ENCODE measurements at regions not wholly inside any gene's neighbourhood (a gene's known extent, or its start where the extent isn't known, plus 50 kb on each side); places are given as distances from the start of the nearest gene placed in this dataset.

DNA sequence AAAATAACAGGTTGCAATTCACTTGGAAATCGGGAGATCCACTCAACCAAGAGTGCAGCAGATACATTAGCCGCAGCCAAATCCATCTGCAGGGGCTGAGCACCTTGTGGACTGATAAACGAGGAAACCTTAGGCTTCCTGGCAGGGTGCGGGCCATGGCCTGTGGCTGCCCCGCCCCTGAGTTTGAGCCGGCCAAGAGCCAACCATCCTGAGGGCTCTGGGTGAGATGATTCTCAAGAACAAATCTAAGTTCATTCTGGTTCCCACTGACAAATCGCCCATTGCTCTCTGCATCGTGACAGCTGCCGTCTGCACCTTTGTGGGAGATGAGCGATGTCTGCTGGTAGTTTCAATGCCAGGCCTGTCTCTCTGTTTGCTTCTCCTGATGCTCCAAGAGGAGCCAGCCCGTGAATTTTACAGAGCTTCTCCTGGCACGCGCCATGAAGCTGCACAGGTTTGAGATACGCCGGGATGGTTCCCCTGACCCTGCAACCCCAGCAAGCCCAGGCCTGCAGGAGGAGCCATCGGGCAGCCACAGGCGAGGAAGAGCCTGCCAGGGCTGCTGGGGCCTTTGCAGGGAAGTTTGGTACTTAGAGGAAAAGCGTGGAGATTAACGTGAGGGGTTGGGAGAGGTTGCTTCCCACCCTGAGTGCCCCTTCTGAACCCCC, 154.0 kb downstream of the OLFM1 start:
- Histone ChIP-seq H3K9me3 (ENCODE audit: control insufficient read depth, insufficient read depth, low read depth, low read length) (no peaks in the 10 kb centered on the region), H3K27ac (ENCODE audit: low read depth, low read length) (no peak overlapping the region), H3K9ac (ENCODE audit: low read length) (no peak overlapping the region), H3K4me3 (ENCODE audit: low read depth, low read length) (no peak overlapping the region), H3K4me1 (ENCODE audit: control insufficient read depth, insufficient read depth, low read length) (peaks cover 7% of the 10 kb centered on the region; the same call in 1 of the 2 replicates), H3K36me3 (ENCODE audit: control insufficient read depth, insufficient read depth, low read length) (no peaks in the 10 kb centered on the region), H3K27me3 (ENCODE audit: control insufficient read depth, insufficient read depth, low read length) (no peaks in the 10 kb centered on the region)

DNA sequence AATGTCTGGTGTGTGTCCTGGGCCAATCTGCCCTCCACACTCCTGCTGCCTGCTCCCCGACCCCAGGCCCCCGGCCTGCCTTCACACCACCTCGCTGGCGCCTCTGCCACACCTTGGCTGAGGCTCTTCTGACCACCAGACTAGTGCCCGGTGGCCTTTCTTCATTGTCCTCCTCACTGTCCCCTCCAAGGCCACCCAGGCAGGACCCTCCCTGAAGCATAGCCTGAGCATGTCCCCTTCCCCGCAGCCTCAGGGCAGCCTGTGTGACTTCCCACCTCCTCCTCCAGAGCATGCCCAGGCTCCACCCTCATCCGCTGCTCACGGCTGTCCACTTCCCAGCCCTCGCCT, 154.6 kb downstream of the OLFM1 start:
- H3K36me3 ChIP-seq (ENCODE audit: control insufficient read depth, insufficient read depth, low read length), result no peaks in the 10 kb centered on the region
- no peak overlapping the region for H3K27ac ChIP-seq (ENCODE audit: low read depth, low read length)
- no peak overlapping the region for H3K9ac ChIP-seq (ENCODE audit: low read length)
- no peaks in the 10 kb centered on the region for H3K27me3 ChIP-seq (ENCODE audit: control insufficient read depth, insufficient read depth, low read length)
- H3K4me3 ChIP-seq (ENCODE audit: low read depth, low read length), result no peak overlapping the region
- peaks cover 7% of the 10 kb centered on the region; the same call in 1 of the 2 replicates for H3K4me1 ChIP-seq (ENCODE audit: control insufficient read depth, insufficient read depth, low read length)
- no peaks in the 10 kb centered on the region for H3K9me3 ChIP-seq (ENCODE audit: control insufficient read depth, insufficient read depth, low read depth, low read length)

DNA sequence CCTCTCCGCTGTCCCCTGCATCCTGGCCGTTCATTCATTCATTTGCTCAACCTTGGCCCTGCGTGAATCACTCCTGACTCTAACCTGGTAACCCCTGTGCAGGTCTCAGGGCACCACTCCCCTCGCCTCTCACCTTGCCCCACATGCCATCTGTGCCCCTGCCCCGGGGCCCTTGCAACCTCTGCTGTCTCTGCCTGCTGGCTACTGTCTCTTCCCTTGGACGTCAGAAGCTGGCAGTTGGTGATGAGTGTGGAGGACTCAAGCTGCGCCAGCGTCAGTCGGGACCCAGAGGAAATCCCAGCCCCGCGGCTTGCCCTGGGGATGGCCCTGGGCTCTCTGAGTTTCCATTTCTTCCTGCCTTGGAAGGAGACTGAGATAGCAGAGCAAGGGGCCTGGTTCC, 154.9 kb downstream of the OLFM1 start:
- H3K9me3 ChIP-seq (ENCODE audit: control insufficient read depth, insufficient read depth, low read depth, low read length), result no peaks in the 10 kb centered on the region
- peaks cover 7% of the 10 kb centered on the region; the same call in 1 of the 2 replicates for H3K4me1 ChIP-seq (ENCODE audit: control insufficient read depth, insufficient read depth, low read length)
- no peak overlapping the region for H3K27ac ChIP-seq (ENCODE audit: low read depth, low read length)
- no peak overlapping the region for H3K4me3 ChIP-seq (ENCODE audit: low read depth, low read length)
- no peak overlapping the region for H3K9ac ChIP-seq (ENCODE audit: low read length)
- no peaks in the 10 kb centered on the region for H3K36me3 ChIP-seq (ENCODE audit: control insufficient read depth, insufficient read depth, low read length)
- H3K27me3 ChIP-seq (ENCODE audit: control insufficient read depth, insufficient read depth, low read length), result no peaks in the 10 kb centered on the region

DNA sequence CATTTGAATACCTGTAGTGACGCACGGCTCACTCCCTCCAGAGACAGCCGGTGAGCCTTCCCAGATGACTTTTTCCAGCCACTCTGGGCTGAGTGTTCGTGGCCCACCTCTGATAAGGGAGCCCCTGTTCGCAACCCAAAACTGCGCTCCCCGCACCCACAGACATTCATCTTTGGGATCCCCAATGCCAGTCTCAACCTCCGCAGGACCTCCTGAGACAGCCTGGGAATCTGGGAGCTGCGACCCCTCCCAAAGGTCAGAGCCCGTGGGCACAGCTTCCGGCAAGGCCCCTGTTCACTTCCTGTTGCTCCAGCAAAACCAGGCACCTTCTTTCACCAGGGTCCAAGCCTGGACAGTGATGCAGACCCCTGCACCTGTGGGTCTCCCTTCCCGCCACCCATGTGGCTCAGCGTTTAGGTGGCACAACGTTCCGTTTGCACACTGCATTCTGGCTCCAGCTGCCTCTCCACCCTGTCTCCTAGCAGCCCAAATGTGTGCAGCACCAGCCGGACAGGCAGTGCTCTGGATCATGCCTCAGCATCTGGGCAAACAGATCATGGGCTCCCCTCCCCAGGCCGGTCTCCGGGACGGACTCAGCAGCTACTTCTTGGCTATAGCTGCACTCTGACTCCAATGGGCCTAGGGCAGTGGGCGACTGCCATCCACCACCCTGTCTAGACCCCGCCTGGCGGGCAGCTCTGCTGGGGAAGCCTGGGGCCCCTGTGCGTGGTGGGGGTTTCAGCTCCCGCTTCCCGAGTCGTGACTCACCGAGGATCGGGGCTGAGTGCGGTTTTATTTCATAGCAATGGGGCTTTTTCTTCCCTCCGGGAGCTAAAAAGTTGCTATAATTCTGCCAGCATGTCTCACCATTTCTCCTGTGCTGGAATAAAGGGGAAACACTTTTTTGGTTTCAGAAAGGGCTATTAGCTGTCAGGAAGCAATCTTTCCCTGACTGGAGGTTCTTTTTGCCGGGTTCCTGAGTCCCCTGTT, 156.0 kb downstream of the OLFM1 start:
- no peaks in the 10 kb centered on the region for H3K9me3 ChIP-seq (ENCODE audit: control insufficient read depth, insufficient read depth, low read depth, low read length)
- no peaks in the 10 kb centered on the region for H3K36me3 ChIP-seq (ENCODE audit: control insufficient read depth, insufficient read depth, low read length)
- no peak overlapping the region for H3K9ac ChIP-seq (ENCODE audit: low read length)
- H3K4me3 ChIP-seq (ENCODE audit: low read depth, low read length), result no peak overlapping the region
- H3K4me1 ChIP-seq (ENCODE audit: control insufficient read depth, insufficient read depth, low read length), result peaks cover 7% of the 10 kb centered on the region; the same call in 1 of the 2 replicates
- H3K27me3 ChIP-seq (ENCODE audit: control insufficient read depth, insufficient read depth, low read length), result no peaks in the 10 kb centered on the region
- no peak overlapping the region for H3K27ac ChIP-seq (ENCODE audit: low read depth, low read length)

DNA sequence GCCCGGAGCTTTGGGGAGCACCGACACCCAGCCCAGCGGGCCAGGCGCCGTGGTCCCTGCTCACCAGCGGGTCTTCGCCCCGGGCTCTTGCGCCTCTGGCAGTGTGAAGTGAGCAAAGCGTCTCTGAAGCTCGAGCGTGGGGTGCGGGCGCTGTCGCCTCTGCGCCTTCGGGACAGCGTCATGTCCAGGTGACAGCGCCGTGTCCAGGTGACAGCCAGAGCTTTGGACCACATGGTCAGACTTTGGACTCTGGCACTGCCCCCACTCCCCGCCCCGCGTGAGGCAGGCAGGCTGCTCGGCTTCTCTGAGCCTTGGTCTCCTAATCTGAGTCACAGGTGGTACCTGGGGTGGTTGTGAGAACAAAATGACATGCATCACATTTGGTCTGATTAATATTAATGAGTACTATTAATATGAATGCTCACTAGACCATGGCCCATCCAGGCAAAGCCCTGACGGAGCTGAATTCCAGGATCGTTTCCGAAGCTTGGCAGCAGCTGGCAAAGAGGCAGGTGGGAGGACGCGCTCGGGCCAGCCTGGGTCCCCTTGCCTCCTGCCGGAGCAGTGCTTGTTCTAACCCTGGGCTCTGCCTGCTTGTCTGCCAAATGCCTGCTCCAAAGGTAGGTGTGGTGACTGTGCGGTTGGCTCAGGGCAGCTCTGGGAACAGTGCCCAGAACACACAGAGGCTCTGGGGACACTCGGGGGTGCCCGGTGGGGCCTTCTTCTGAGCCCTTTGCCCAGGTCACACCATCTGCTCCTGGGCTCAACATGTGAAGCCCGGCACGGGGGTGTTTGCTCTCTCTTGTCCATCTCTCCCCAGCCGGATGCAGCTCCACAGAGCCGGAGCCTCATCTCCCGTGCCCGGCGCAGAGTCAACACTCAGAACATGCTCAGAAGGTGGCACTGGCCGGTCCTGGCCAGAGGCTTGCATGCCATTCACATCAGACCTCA, 157.1 kb downstream of the OLFM1 start:
- H3K9me3 ChIP-seq (ENCODE audit: control insufficient read depth, insufficient read depth, low read depth, low read length), result no peaks in the 10 kb centered on the region
- no peak overlapping the region for H3K9ac ChIP-seq (ENCODE audit: low read length)
- no peaks in the 10 kb centered on the region for H3K36me3 ChIP-seq (ENCODE audit: control insufficient read depth, insufficient read depth, low read length)
- H3K27me3 ChIP-seq (ENCODE audit: control insufficient read depth, insufficient read depth, low read length), result no peaks in the 10 kb centered on the region
- H3K27ac ChIP-seq (ENCODE audit: low read depth, low read length), result no peak overlapping the region
- H3K4me3 ChIP-seq (ENCODE audit: low read depth, low read length), result no peak overlapping the region
- peaks cover 7% of the 10 kb centered on the region; the same call in 1 of the 2 replicates for H3K4me1 ChIP-seq (ENCODE audit: control insufficient read depth, insufficient read depth, low read length)

DNA sequence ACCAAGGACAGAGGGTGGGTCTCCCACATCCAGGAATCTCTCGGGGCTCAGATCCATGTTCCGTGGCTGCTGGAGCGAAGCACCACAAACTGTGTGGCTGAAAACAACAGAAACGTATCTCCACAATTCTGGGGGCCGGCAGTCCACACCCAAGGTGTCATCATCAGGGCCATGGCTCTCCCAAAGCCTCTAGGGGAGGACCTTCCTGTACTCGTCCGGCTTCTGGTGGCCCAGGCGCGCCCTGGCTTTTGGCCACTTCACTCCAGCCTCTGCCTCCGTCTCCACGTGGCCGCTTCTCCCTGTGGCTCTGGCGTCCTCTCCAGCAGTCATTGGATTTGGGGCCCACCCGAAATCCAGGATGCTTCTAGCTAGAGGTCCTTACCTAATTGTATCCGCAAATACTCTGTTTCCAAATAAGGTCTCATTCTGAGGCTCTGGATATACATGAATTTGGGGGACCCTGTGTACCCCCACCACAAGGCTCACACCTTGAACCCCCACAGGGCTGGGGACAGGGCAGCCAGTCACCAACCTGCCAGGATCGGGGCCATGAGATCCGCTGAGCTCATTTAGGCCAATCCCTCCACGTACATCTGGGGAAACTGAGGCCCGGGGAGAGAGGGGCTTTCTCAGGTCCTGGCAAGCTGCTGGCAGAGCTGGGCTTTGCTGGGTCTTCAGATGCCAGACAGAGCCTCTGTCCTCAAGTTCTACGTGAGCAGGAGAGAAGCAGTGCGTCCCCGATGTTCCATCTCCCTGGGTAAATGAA, 158.2 kb downstream of the OLFM1 start:
- H3K9ac ChIP-seq (ENCODE audit: low read length), result no peak overlapping the region
- H3K4me1 ChIP-seq (ENCODE audit: control insufficient read depth, insufficient read depth, low read length), result peaks cover 7% of the 10 kb centered on the region; the same call in 1 of the 2 replicates
- H3K27me3 ChIP-seq (ENCODE audit: control insufficient read depth, insufficient read depth, low read length), result no peaks in the 10 kb centered on the region
- H3K36me3 ChIP-seq (ENCODE audit: control insufficient read depth, insufficient read depth, low read length), result no peaks in the 10 kb centered on the region
- no peak overlapping the region for H3K4me3 ChIP-seq (ENCODE audit: low read depth, low read length)
- H3K27ac ChIP-seq (ENCODE audit: low read depth, low read length), result no peak overlapping the region
- no peaks in the 10 kb centered on the region for H3K9me3 ChIP-seq (ENCODE audit: control insufficient read depth, insufficient read depth, low read depth, low read length)

DNA sequence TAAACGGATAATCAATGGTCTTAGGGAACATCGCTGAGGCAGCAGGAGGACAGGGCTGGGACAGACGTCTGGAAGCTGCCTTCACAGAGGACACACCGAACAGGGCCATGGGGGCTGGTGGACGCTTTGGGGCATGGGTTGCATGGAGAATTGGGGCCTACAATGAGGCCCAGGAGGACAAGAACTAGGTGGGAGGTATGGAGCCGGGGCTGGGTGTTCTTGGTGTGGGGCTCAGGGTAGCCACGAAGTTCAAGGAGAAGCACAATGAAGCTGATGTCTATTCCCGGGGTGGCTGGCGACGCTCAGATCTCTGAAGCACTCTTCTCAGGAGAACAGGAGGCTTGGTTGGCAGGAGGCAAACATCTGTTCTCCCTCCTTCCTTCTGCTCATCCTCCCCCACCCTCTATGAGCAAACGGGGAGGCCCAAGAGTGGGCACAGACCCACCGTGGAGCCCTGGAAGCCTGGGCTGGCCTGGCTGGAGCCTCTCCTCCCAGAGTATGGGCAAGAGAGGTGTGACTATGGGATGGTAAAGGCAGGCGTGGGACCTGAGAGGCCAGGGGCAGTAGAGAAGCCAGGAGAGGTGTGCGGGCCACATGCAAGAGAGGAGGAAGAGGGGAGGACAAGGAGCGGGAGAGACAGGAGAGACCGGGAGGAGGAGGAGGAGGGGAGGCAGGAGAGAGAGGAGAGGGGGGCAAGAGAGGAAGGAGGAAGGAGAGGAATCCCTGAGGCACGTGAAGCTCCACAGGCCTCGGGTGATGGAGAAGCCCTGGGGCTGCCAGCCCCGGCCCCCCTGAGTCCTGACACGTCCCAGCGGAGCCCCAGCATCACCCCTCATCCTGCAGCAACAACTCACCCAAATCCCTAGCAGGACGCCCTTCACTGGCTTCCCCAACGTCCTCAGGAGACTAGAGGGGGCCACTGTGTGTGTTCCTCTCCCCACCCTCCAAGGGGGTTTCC, 159.1 kb downstream of the OLFM1 start:
- Histone ChIP-seq H3K27me3 (ENCODE audit: control insufficient read depth, insufficient read depth, low read length) (no peaks in the 10 kb centered on the region), H3K36me3 (ENCODE audit: control insufficient read depth, insufficient read depth, low read length) (no peaks in the 10 kb centered on the region), H3K9me3 (ENCODE audit: control insufficient read depth, insufficient read depth, low read depth, low read length) (no peaks in the 10 kb centered on the region), H3K9ac (ENCODE audit: low read length) (no peak overlapping the region), H3K27ac (ENCODE audit: low read depth, low read length) (no peak overlapping the region), H3K4me1 (ENCODE audit: control insufficient read depth, insufficient read depth, low read length) (peaks cover 7% of the 10 kb centered on the region; the same call in 1 of the 2 replicates), H3K4me3 (ENCODE audit: low read depth, low read length) (no peak overlapping the region)

DNA sequence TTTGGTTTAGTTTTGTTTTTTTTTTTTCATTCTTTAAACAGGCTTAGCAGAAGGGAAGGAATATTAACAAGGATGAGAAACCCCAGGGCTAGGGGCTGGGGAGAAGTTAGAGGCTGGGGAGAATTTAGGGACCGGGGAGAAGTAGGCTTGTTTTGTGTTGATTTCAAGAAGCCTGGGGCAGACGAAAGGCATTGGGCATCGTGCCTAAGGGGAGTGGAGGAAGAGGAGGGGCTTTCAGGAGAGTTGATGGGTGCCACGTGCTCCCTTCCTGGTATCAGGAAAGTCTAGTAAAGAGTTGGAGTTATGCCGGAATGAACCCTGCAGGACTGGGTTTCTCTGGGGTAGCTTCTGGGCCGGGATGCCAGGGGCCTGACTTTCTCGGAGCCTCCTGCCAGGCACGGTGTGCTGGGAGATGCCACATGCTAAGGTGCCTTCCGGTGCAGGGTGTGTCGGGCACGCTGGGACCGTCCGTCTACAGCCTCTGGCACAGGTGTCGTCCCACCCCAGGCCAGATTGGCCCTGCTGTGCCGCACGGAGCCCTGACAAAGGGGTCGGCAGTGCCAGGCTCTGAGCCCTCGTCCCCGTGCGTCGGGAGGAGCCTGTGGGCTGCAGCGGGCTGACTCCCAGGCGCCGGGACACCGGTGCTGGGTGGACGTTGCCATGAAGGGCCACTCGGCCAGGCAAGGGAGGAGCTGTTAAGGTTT, 159.9 kb downstream of the OLFM1 start:
- Histone ChIP-seq H3K27me3 (ENCODE audit: control insufficient read depth, insufficient read depth, low read length) (no peaks in the 10 kb centered on the region), H3K36me3 (ENCODE audit: control insufficient read depth, insufficient read depth, low read length) (no peaks in the 10 kb centered on the region), H3K4me1 (ENCODE audit: control insufficient read depth, insufficient read depth, low read length) (peaks cover under 1% of the 10 kb centered on the region; the same call in 1 of the 2 replicates), H3K4me3 (ENCODE audit: low read depth, low read length) (no peak overlapping the region), H3K9ac (ENCODE audit: low read length) (no peak overlapping the region), H3K27ac (ENCODE audit: low read depth, low read length) (no peak overlapping the region), H3K9me3 (ENCODE audit: control insufficient read depth, insufficient read depth, low read depth, low read length) (no peaks in the 10 kb centered on the region)

DNA sequence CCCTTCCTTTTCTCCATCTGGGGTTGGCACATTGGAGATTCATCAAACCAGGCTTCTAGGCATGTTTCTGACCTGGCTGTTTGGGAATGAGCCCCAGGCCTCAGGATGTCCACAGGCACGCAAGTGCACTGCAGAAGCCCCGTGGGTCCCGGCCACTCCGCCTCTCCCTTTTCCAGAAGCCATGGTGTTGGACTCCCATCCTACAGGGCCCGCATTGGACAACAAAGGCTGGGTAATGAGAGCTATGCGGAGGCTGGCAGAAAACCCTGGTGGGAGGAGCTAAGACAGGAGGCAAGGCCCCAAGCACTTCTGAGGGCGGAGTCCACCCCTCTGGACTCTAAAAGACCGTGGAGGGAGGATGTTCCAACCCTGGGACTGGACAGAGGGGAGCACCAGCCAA, 160.6 kb downstream of the OLFM1 start:
- no peaks in the 10 kb centered on the region for H3K9me3 ChIP-seq (ENCODE audit: control insufficient read depth, insufficient read depth, low read depth, low read length)
- no peak overlapping the region for H3K4me3 ChIP-seq (ENCODE audit: low read depth, low read length)
- H3K36me3 ChIP-seq (ENCODE audit: control insufficient read depth, insufficient read depth, low read length), result no peaks in the 10 kb centered on the region
- H3K9ac ChIP-seq (ENCODE audit: low read length), result no peak overlapping the region
- H3K27ac ChIP-seq (ENCODE audit: low read depth, low read length), result no peak overlapping the region
- H3K4me1 ChIP-seq (ENCODE audit: control insufficient read depth, insufficient read depth, low read length), result peaks cover 2% of the 10 kb centered on the region
- no peaks in the 10 kb centered on the region for H3K27me3 ChIP-seq (ENCODE audit: control insufficient read depth, insufficient read depth, low read length)
